ENCODE measurements at regions not wholly inside any gene's neighbourhood (a gene's known extent, or its start where the extent isn't known, plus 50 kb on each side); places are given as distances from the start of the nearest gene placed in this dataset.

DNA sequence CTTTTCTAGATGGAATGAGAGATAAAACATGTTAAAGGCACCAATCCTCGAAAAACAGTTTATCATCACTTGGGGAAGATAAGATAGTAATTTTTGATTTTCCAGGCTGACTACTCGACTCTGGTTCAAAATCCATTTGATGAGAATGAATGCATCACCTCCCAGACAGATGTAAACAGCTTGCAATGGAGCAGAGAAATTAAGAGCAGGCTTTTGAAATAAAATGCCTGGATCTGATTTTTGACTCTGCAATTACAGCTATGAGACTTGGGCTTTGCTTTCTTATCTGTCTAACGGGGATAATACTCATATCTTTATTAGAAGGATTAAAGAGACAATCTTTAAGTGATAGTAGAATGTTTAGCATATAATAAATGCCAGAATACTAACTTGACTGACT lies 1148.9 kb downstream of the OLFM4 start:
- no peak for TF ChIP-seq HDGF (IDR thresholded peaks at IDR 0.05; ENCODE audit: borderline replicate concordance)
- no peak for TF ChIP-seq SUZ12 (IDR thresholded peaks at IDR 0.05)
- TF ChIP-seq ZNF384 (IDR thresholded peaks at IDR 0.05), result no peak
- TF ChIP-seq FOXM1 (IDR thresholded peaks at IDR 0.05; ENCODE audit: borderline replicate concordance), result no peak
- TF ChIP-seq ELF4 (IDR thresholded peaks at IDR 0.05), result no peak
- no peak for TF ChIP-seq FOXK2 (IDR thresholded peaks at IDR 0.05)
- no peak for TF ChIP-seq BHLHE40 (IDR thresholded peaks at IDR 0.05; ENCODE audit: borderline replicate concordance)
- TF ChIP-seq NFRKB (IDR thresholded peaks at IDR 0.05), result no peak
- TF ChIP-seq L3MBTL2 (conservative IDR thresholded peaks at IDR 0.05), result no peak
- no peak for TF ChIP-seq SP1 (IDR thresholded peaks at IDR 0.05)
- TF ChIP-seq FOXA1 (IDR thresholded peaks at IDR 0.05), result no peak
- TF ChIP-seq ARNT (IDR thresholded peaks at IDR 0.05), result no peak
